ENCODE measurements at regions not wholly inside any gene's neighbourhood (a gene's known extent, or its start where the extent isn't known, plus 50 kb on each side); places are given as distances from the start of the nearest gene placed in this dataset.

GRCh38 chr5:89281211-89281610 is 398.2 kb upstream of the MEF2C start:
- Histone ChIP-seq H3K9me3 (ENCODE audit: control insufficient read depth, low read length) (no peaks in the 10 kb centered on the region), H3K27me3 (ENCODE audit: control insufficient read depth, insufficient read depth, low read length) (no peaks in the 10 kb centered on the region)
- no peak for TF ChIP-seq CTCF (IDR thresholded peaks at IDR 0.05)

GRCh38 chr5:89280103-89281037 is 397.4 kb upstream of the MEF2C start:
- H3K9ac ChIP-seq, result no peak overlapping the region
- no peak overlapping the region for H2AFZ ChIP-seq
- H3K4me2 ChIP-seq (ENCODE audit: low read length), result no peak overlapping the region
- TF ChIP-seq CTCF (IDR thresholded peaks at IDR 0.05), result no peak
- H3K36me3 ChIP-seq (ENCODE audit: control insufficient read depth, insufficient read depth, low read length), result no peaks in the 10 kb centered on the region
- no peak overlapping the region for H3K4me3 ChIP-seq (ENCODE audit: low read depth, low read length)
- no peaks in the 10 kb centered on the region for H3K4me1 ChIP-seq
- no peaks in the 10 kb centered on the region for H3K79me2 ChIP-seq
- H3K27me3 ChIP-seq (ENCODE audit: control insufficient read depth, insufficient read depth, low read length), result no peaks in the 10 kb centered on the region
- no peak overlapping the region for H3K27ac ChIP-seq
- no peaks in the 10 kb centered on the region for H3K9me3 ChIP-seq (ENCODE audit: control insufficient read depth, low read length)

More at GRCh38 chr5:89281211-89281610, 398.2 kb upstream of the MEF2C start:
- Histone ChIP-seq H3K4me3 (ENCODE audit: low read depth, low read length) (no peak overlapping the region), H3K4me1 (no peaks in the 10 kb centered on the region), H3K27ac (no peak overlapping the region), H2AFZ (no peak overlapping the region), H3K4me2 (ENCODE audit: low read length) (no peak overlapping the region), H3K36me3 (ENCODE audit: control insufficient read depth, insufficient read depth, low read length) (no peaks in the 10 kb centered on the region), H3K79me2 (no peaks in the 10 kb centered on the region), H3K9ac (no peak overlapping the region)

GRCh38 chr5:89279391-89280036 is 396.5 kb upstream of the MEF2C start:
- no peak for TF ChIP-seq CTCF (IDR thresholded peaks at IDR 0.05)
- Histone ChIP-seq H3K79me2 (no peaks in the 10 kb centered on the region), H3K4me1 (no peaks in the 10 kb centered on the region), H2AFZ (no peak overlapping the region), H3K4me3 (ENCODE audit: low read depth, low read length) (no peak overlapping the region), H3K27me3 (ENCODE audit: control insufficient read depth, insufficient read depth, low read length) (no peaks in the 10 kb centered on the region), H3K4me2 (ENCODE audit: low read length) (no peak overlapping the region), H3K27ac (no peak overlapping the region), H3K9ac (no peak overlapping the region), H3K36me3 (ENCODE audit: control insufficient read depth, insufficient read depth, low read length) (no peaks in the 10 kb centered on the region), H3K9me3 (ENCODE audit: control insufficient read depth, low read length) (no peaks in the 10 kb centered on the region)

DNA sequence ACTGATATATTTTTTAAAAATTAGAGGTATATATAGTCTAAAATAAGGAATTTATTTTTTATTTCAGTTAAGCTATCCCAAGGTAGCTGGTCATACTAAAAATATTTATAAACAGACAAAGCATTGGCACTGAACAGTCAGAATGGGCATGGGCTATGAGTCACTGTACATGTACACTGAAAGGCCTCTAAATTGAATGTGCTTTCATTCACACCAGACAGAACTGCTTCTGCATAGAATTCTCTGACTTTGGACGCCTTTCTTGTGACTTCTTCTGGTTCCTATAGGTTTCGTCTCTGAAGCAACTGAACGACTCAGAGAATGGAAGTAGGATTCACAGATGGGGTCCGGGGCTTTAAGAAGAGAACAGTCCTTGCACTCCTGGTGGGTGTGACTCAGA is 394.8 kb upstream of the MEF2C start:
- Histone ChIP-seq H3K9me3 (ENCODE audit: control insufficient read depth, low read length) (no peaks in the 10 kb centered on the region), H2AFZ (no peak overlapping the region), H3K4me1 (no peaks in the 10 kb centered on the region), H3K4me2 (ENCODE audit: low read length) (no peak overlapping the region), H3K36me3 (ENCODE audit: control insufficient read depth, insufficient read depth, low read length) (no peaks in the 10 kb centered on the region), H3K9ac (no peak overlapping the region), H3K27me3 (ENCODE audit: control insufficient read depth, insufficient read depth, low read length) (no peaks in the 10 kb centered on the region), H3K79me2 (no peaks in the 10 kb centered on the region), H3K4me3 (ENCODE audit: low read depth, low read length) (no peak overlapping the region), H3K27ac (no peak overlapping the region)
- TF ChIP-seq CTCF (IDR thresholded peaks at IDR 0.05), result no peak

Measured in parathyroid adenoma (tissue), 2 donors.